Esophagus muscularis mucosa (tissue), 4 donors: ENCODE measurements at regions not wholly inside any gene's neighbourhood (a gene's known extent, or its start where the extent isn't known, plus 50 kb on each side); places are given as distances from the start of the nearest gene placed in this dataset.

Experiments
- DNase-seq: peaks from one replicate; pipeline ENCODE4 v3.0.0-alpha.2; 2017; ENCODE audit errors: extremely low spot score
- H3K27ac ChIP-seq, 4 donors: fragments of 200-600 bp; sonication (generic); replicated peaks in 1 of 4; 1 replicate in 3 of 4; 2 replicates in 1 of 4; pipeline ENCODE4 v1.5.1; 2016 to 2019; ENCODE audit warnings: mild to moderate bottlenecking in 1 of 4
- H3K27me3 ChIP-seq, 4 donors: fragments of 200-600 bp; sonication (generic); one replicate each; pipeline versions ENCODE4 v1.5.1 to v1.6.0; 2016 to 2019
- H3K36me3 ChIP-seq, 4 donors: fragments of 200-600 bp; sonication (generic); one replicate each; pipeline ENCODE4 v1.5.1; 2016 to 2019
- H3K4me1 ChIP-seq, 4 donors: fragments of 200-600 bp; sonication (generic); one replicate each; pipeline ENCODE4 v1.5.1; 2016 to 2019
- H3K4me3 ChIP-seq, 4 donors: fragments of 200-600 bp; sonication (generic); 1 replicate in 2 of 4; 2 replicates in 2 of 4; pipeline ENCODE4 v1.5.1; 2016 to 2019; ENCODE audit warnings: mild to moderate bottlenecking in 4 of 4, moderate library complexity in 1 of 4
- H3K9me3 ChIP-seq, 4 donors: fragments of 200-600 bp; sonication (generic); 1 replicate in 3 of 4; 2 replicates in 1 of 4; pipeline ENCODE4 v1.5.1; 2016 to 2019
- CTCF ChIP-seq, 3 experiments: fragments of 200-600 bp in 2 of 3; fragments of 450-650 bp in 1 of 3; sonication (generic) in 2 of 3; IDR thresholded peaks; one replicate each; pipeline ENCODE4 v1.5.1; 2017 to 2019; ENCODE audit warnings: antibody characterized with exemption in 3 of 3, mild to moderate bottlenecking in 2 of 3, moderate library complexity in 1 of 3
- EP300 ChIP-seq: sonication (generic); formaldehyde crosslinking; IDR thresholded peaks from one replicate; pipeline ENCODE4 v1.6.1; 2017; ENCODE audit warnings: antibody characterized with exemption
- POLR2A ChIP-seq: fragments of 450-650 bp; IDR thresholded peaks from one replicate; pipeline ENCODE4 v1.6.1; 2017; ENCODE audit warnings: antibody characterized with exemption, moderate library complexity, mild to moderate bottlenecking, low read depth
- POLR2AphosphoS5 ChIP-seq, 2 donors: sonication (generic); formaldehyde crosslinking; IDR thresholded peaks; one replicate each; pipeline ENCODE4 v1.6.1; 2017; ENCODE audit warnings: antibody characterized with exemption in 2 of 2
- WGBS: methylation state at CpG from one replicate; pipeline ENCODE4 v1.1.5; 2018; 5-methylcytosine and 5-hydroxymethylcytosine counted together
- intact Hi-C: fragments of 100-400 bp; cut with DNase I; formaldehyde crosslinking; loops from one replicate; pipeline ENCODE4 v1.15.1; 2023

GRCh38 chr6:28585335-28585734 lies 59.7 kb downstream of the GPX5 start:
- intact Hi-C loops = no loop called here

GRCh38 chr6:28586324-28586723 lies 60.6 kb downstream of the GPX5 start:
- H3K4me1 ChIP-seq = peaks cover 4 to 24% (median 10%) of the 10 kb centered on the region in 4 donors
- intact Hi-C loops = no loop called here
- 76% methylated on average over 7 of the region's 7 CpGs for WGBS
- peaks cover 0 to 67% (median 19%) of the 10 kb centered on the region in 4 donors for H3K27me3 ChIP-seq
- H3K4me3 ChIP-seq = peak overlapping the region; percentile 56 to 71 (median 58)
- DNase-seq = no peak
- TF ChIP-seq POLR2A (no peak), EP300 (no peak), POLR2AphosphoS5 (IDR thresholded peaks at IDR 0.05) (no peak), CTCF (IDR thresholded peaks at IDR 0.05) (no peak)
- peaks cover 0 to 3% (median 0%) of the 10 kb centered on the region in 4 donors for H3K9me3 ChIP-seq
- no peaks in the 10 kb centered on the region for H3K36me3 ChIP-seq
- no peak overlapping the region for H3K27ac ChIP-seq

More at GRCh38 chr6:28585335-28585734, 59.7 kb downstream of the GPX5 start:
- Histone ChIP-seq H3K27me3 (peaks cover 0 to 58% (median 15%) of the 10 kb centered on the region in 4 donors), H3K36me3 (no peaks in the 10 kb centered on the region), H3K9me3 (no peaks in the 10 kb centered on the region), H3K4me3 (no peak overlapping the region), H3K27ac (no peak overlapping the region), H3K4me1 (peaks cover 4 to 24% (median 10%) of the 10 kb centered on the region in 4 donors)
- DNase-seq = no peak
- 46% methylated on average over 1 of the region's 1 CpG for WGBS
- TF ChIP-seq POLR2AphosphoS5 (IDR thresholded peaks at IDR 0.05) = no peak

- no peak for DNase-seq
- WGBS = 1% methylated on average over 36 of the region's 42 CpGs
- Histone ChIP-seq H3K27me3 (peaks cover 0 to 73% (median 19%) of the 10 kb centered on the region in 4 donors), H3K9me3 (peaks cover 0 to 3% (median 0%) of the 10 kb centered on the region in 4 donors), H3K4me1 (peaks cover 4 to 24% (median 10%) of the 10 kb centered on the region in 4 donors), H3K4me3 (peak overlapping the region; percentile 56 to 71 (median 58)), H3K27ac (no peak overlapping the region), H3K36me3 (no peaks in the 10 kb centered on the region)
- intact Hi-C loops = no loop called here
- no peak for TF ChIP-seq POLR2A
- peak in 1 of 2 donors; percentile 31 for TF ChIP-seq POLR2AphosphoS5 (IDR thresholded peaks at IDR 0.05)
- no peak for TF ChIP-seq CTCF (IDR thresholded peaks at IDR 0.05)
- no peak for TF ChIP-seq EP300
These were observed 61.5 kb downstream of the GPX5 start for GRCh38 chr6:28586962-28587745.

- Histone ChIP-seq H3K27ac (no peak overlapping the region), H3K9me3 (peaks cover 0 to 3% (median 0%) of the 10 kb centered on the region in 4 donors), H3K4me1 (peaks cover 4 to 24% (median 10%) of the 10 kb centered on the region in 4 donors), H3K36me3 (no peaks in the 10 kb centered on the region), H3K27me3 (peaks cover 0 to 73% (median 19%) of the 10 kb centered on the region in 4 donors), H3K4me3 (peak overlapping the region; percentile 56 to 71 (median 58))
- TF ChIP-seq CTCF (IDR thresholded peaks at IDR 0.05) (no peak), EP300 (no peak), POLR2A (no peak), POLR2AphosphoS5 (IDR thresholded peaks at IDR 0.05) (no peak)
- WGBS = 19% methylated on average over 8 of the region's 8 CpGs
- intact Hi-C loops = no loop called here
- DNase-seq = no peak
These were observed 62.0 kb downstream of the GPX5 start for GRCh38 chr6:28587746-28588075.

- H3K36me3 ChIP-seq = no peaks in the 10 kb centered on the region
- TF ChIP-seq EP300 (no peak), CTCF (IDR thresholded peaks at IDR 0.05) (no peak), POLR2AphosphoS5 (IDR thresholded peaks at IDR 0.05) (no peak), POLR2A (no peak)
- H3K27ac ChIP-seq = no peak overlapping the region
- DNase-seq = no peak
- WGBS = 82% methylated on average over 3 of the region's 3 CpGs
- peaks cover 0 to 3% (median 0%) of the 10 kb centered on the region in 4 donors for H3K9me3 ChIP-seq
- peaks cover 4 to 24% (median 10%) of the 10 kb centered on the region in 4 donors for H3K4me1 ChIP-seq
- H3K4me3 ChIP-seq = no peak overlapping the region
- intact Hi-C loops = no loop called here
- H3K27me3 ChIP-seq = peaks cover 0 to 81% (median 24%) of the 10 kb centered on the region in 4 donors
These were observed 63.0 kb downstream of the GPX5 start for GRCh38 chr6:28588666-28589065.
